OCI-LY7 (cell line): ENCODE measurements at regions not wholly inside any gene's neighbourhood (a gene's known extent, or its start where the extent isn't known, plus 50 kb on each side); places are given as distances from the start of the nearest gene placed in this dataset.

Experiments
- BruUV-seq: library from RNA; stranded (reverse); fragments of 400-500 nt; replicated peaks from 2 replicates; lab custom pipeline; 2021; lab: Mats Ljungman, UMichigan
- CTCF ChIA-PET: fragments of 300-600 bp; sonication (Branson Sonifier 250); formaldehyde crosslinking; loops from one replicate; lab custom pipeline; 2022; ENCODE audit warnings: antibody characterized with exemption; ENCODE audit not compliant: unreplicated experiment; lab: Charles Lee
- POLR2A ChIA-PET: fragments of 300-600 bp; sonication (Branson Sonifier 250); formaldehyde crosslinking; loops from one replicate; lab custom pipeline; 2022; ENCODE audit warnings: antibody characterized with exemption; lab: Charles Lee
- DNase-seq: peaks from one replicate; pipeline ENCODE4 v3.0.0-alpha.2; 2015; ENCODE audit warnings: low spot score
- H2AFZ ChIP-seq: fragments of 200-600 bp; sonication (generic), shearing (Covaris generic); 2 replicates; pipeline ENCODE4 v1.6.1; 2014; ENCODE audit warnings: mild to moderate bottlenecking, antibody characterized with exemption, low read length, moderate library complexity
- H3K27ac ChIP-seq: fragments of 200-600 bp; sonication (generic); 2 replicates; pipeline ENCODE4 v1.5.1; 2014; ENCODE audit warnings: mixed run types, low read depth, mild to moderate bottlenecking, moderate library complexity, low read length, inconsistent platforms; ENCODE audit not compliant: poor library complexity, severe bottlenecking
- H3K36me3 ChIP-seq: fragments of 200-600 bp; sonication (generic); 2 replicates; pipeline ENCODE4 v1.6.1; 2014; ENCODE audit warnings: mild to moderate bottlenecking, antibody characterized with exemption, low read length, moderate library complexity, mixed read lengths; ENCODE audit not compliant: insufficient read depth
- H3K4me1 ChIP-seq: fragments of 200-600 bp; sonication (generic); 2 replicates; pipeline ENCODE4 v1.5.1; 2014; ENCODE audit warnings: mild to moderate bottlenecking, low read length; ENCODE audit not compliant: insufficient read depth, poor library complexity, severe bottlenecking
- H3K4me2 ChIP-seq: fragments of 200-600 bp; sonication (generic); 2 replicates; pipeline ENCODE4 v1.6.1; 2014; ENCODE audit warnings: mild to moderate bottlenecking, low read length
- H3K4me3 ChIP-seq: fragments of 200-600 bp; sonication (generic); 2 replicates; pipeline ENCODE4 v1.5.1; 2014; ENCODE audit warnings: mild to moderate bottlenecking, low read depth, low read length; ENCODE audit not compliant: poor library complexity, severe bottlenecking
- H3K79me2 ChIP-seq: fragments of 200-600 bp; sonication (generic); 2 replicates; pipeline ENCODE4 v1.6.1; 2016; ENCODE audit warnings: low read depth, mild to moderate bottlenecking, low read length, moderate library complexity, mixed read lengths; ENCODE audit not compliant: insufficient read depth
- H3K9me2 ChIP-seq: fragments of 200-600 bp; sonication (generic); 2 replicates; pipeline ENCODE4 v1.6.1; 2016; ENCODE audit warnings: mild to moderate bottlenecking, low read length, mixed read lengths; ENCODE audit not compliant: insufficient read depth
- H3K9me3 ChIP-seq: fragments of 200-600 bp; sonication (generic); 2 replicates; pipeline ENCODE4 v1.6.1; 2014; ENCODE audit warnings: mild to moderate bottlenecking, mixed run types, low read length, mixed read lengths
- H4K20me1 ChIP-seq: fragments of 200-600 bp; sonication (generic); 2 replicates; pipeline ENCODE4 v1.6.1; 2014; ENCODE audit warnings: mild to moderate bottlenecking, antibody characterized with exemption, low read length, moderate library complexity, mixed read lengths; ENCODE audit not compliant: insufficient read depth
- EZH2phosphoT487 ChIP-seq: fragments of 200-600 bp; sonication (generic); IDR thresholded peaks from 2 replicates; pipeline ENCODE4 v1.6.1; 2018; ENCODE audit warnings: low read depth, borderline replicate concordance, mild to moderate bottlenecking, mixed run types, antibody characterized with exemption, low read length, moderate library complexity, mixed read lengths
- intact Hi-C: fragments of 100-400 bp; cut with micrococcal nuclease; formaldehyde crosslinking; loops from one replicate; pipeline ENCODE4 v1.10.0; 2022; ENCODE audit not compliant: unreplicated experiment
- TF ChIP-seq, protein P1 (sequence below): fragments of 200-600 bp; sonication (generic); conservative IDR thresholded peaks from 2 replicates; pipeline ENCODE4 v1.5.1; 2014; ENCODE audit warnings: mild to moderate bottlenecking, antibody characterized with exemption, low read length, moderate library complexity, mixed read lengths

GRCh38 chr10:10364902-10365301, 652.8 kb upstream of the CELF2 start:
- Histone ChIP-seq H3K4me3 (no peak overlapping the region), H3K27ac (no peak overlapping the region), H3K9me3 (no peaks in the 10 kb centered on the region), H3K4me1 (no peaks in the 10 kb centered on the region), H3K4me2 (no peak overlapping the region), H3K79me2 (no peaks in the 10 kb centered on the region), H4K20me1 (no peaks in the 10 kb centered on the region), H3K36me3 (no peaks in the 10 kb centered on the region), H3K9me2 (no peaks in the 10 kb centered on the region), H2AFZ (no peak overlapping the region)
- BruUV-seq, result no TSS peak
- no peak for DNase-seq
- no peak for TF ChIP-seq EZH2phosphoT487
- TF ChIP-seq, protein P1, sequence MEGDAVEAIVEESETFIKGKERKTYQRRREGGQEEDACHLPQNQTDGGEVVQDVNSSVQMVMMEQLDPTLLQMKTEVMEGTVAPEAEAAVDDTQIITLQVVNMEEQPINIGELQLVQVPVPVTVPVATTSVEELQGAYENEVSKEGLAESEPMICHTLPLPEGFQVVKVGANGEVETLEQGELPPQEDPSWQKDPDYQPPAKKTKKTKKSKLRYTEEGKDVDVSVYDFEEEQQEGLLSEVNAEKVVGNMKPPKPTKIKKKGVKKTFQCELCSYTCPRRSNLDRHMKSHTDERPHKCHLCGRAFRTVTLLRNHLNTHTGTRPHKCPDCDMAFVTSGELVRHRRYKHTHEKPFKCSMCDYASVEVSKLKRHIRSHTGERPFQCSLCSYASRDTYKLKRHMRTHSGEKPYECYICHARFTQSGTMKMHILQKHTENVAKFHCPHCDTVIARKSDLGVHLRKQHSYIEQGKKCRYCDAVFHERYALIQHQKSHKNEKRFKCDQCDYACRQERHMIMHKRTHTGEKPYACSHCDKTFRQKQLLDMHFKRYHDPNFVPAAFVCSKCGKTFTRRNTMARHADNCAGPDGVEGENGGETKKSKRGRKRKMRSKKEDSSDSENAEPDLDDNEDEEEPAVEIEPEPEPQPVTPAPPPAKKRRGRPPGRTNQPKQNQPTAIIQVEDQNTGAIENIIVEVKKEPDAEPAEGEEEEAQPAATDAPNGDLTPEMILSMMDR, result no peak
- CTCF ChIA-PET, result interaction anchor here (0.7 kb wide), 1 partner anchor 43 kb away, joined by 4 read pairs; no protein-coding TSS in a partner anchor
- POLR2A ChIA-PET, result interaction anchor here (0.6 to 2.7 kb wide), 2 partner anchors 10 to 991 kb away, joined by 4 to 13 read pairs; no protein-coding TSS in a partner anchor
- intact Hi-C loops, result no loop called here

DNA sequence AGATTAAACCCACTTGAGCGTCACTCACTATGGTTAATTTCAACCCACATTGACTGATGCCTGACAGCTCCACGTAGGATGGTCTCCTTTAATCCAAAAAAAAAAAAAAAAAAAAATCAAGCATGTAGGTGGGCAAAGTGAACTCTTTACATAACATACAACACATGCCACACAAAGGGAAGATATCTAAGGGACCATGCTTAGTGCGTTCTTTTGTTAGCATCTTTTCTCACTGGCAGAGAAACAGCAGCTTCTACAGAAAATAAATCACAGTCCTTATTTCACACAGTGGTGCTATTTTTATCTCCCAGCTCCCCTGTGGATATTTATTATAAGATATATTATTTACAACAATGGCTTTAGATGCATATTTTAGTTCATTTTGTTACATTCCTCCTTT, 652.0 kb upstream of the CELF2 start:
- ChIA-PET POLR2A (interaction anchor here (0.6 to 2.7 kb wide), 3 partner anchors 11 to 992 kb away, joined by 4 to 13 read pairs (median 4); no protein-coding TSS in a partner anchor), CTCF (interaction anchor here (0.7 kb wide), 1 partner anchor 42 kb away, joined by 4 read pairs; no protein-coding TSS in a partner anchor)
- TF ChIP-seq, protein P1, result no peak
- TF ChIP-seq EZH2phosphoT487, result no peak
- H3K4me1 ChIP-seq, result no peaks in the 10 kb centered on the region
- intact Hi-C loops, result no loop called here
- H3K4me3 ChIP-seq, result no peak overlapping the region
- no peaks in the 10 kb centered on the region for H4K20me1 ChIP-seq
- no TSS peak for BruUV-seq
- H3K36me3 ChIP-seq, result no peaks in the 10 kb centered on the region
- H3K4me2 ChIP-seq, result no peak overlapping the region
- H3K9me2 ChIP-seq, result no peaks in the 10 kb centered on the region
- H3K27ac ChIP-seq, result no peak overlapping the region
- no peaks in the 10 kb centered on the region for H3K9me3 ChIP-seq
- H3K79me2 ChIP-seq, result no peaks in the 10 kb centered on the region
- no peak overlapping the region for H2AFZ ChIP-seq
- DNase-seq, result no peak

DNA sequence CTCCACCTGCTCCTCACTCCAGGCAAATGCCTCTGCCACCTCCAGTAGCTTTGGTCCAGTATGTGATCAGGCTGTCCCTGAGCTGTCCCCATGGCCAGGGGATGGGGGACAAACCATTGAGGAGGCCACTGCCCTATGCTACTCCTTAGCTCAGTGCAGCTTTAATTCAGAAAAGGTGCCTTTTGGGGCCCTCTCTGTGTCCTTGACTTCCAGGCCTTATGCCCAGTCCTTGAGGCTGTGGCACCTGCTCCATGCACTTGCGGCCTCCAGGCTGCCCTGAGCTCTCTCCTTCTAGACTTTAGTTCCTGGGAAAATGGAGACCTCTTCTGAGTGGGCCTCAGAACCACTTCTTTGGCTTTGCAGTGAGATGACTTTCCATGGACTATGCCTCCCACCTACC, 650.8 kb upstream of the CELF2 start:
- Histone ChIP-seq H3K9me3 (no peaks in the 10 kb centered on the region), H3K36me3 (no peaks in the 10 kb centered on the region), H3K4me3 (no peak overlapping the region), H2AFZ (no peak overlapping the region), H3K9me2 (no peaks in the 10 kb centered on the region), H3K4me2 (no peak overlapping the region), H3K27ac (no peak overlapping the region), H3K4me1 (no peaks in the 10 kb centered on the region), H4K20me1 (no peaks in the 10 kb centered on the region), H3K79me2 (no peaks in the 10 kb centered on the region)
- intact Hi-C loops, result no loop called here
- ChIA-PET CTCF (no interaction called here), POLR2A (interaction anchor here (0.9 to 2.7 kb wide), 2 partner anchors 12 to 15 kb away, joined by 3 to 13 read pairs; no protein-coding TSS in a partner anchor)
- no peak for TF ChIP-seq EZH2phosphoT487
- TF ChIP-seq, protein P1, result no peak
- no TSS peak for BruUV-seq
- DNase-seq, result no peak
